ENCODE measurements at regions not wholly inside any gene's neighbourhood (a gene's known extent, or its start where the extent isn't known, plus 50 kb on each side); places are given as distances from the start of the nearest gene placed in this dataset.

- ChIA-PET POLR2A (ENCODE audit: partially characterized antibody) (no interaction called here), CTCF (ENCODE audit: partially characterized antibody) (no interaction called here)
Measured at GRCh38 chr6:80862756-80863155, 756.3 kb downstream of the BCKDHB start.

More at GRCh38 chr6:80862756-80863155, 756.3 kb downstream of the BCKDHB start:
- Histone ChIP-seq H2BK20ac (ENCODE audit: low read length) (no peak overlapping the region), H4K20me1 (replicated peaks in 1 of 2; ENCODE audit: control insufficient read depth in 1 of 2, insufficient read depth in 2 of 2, low read length in 2 of 2) (no peaks in the 10 kb centered on the region), H3K4me3 (ENCODE audit: extremely low read depth in 1 of 4, insufficient read depth in 2 of 4, low read depth in 3 of 4, low read length in 4 of 4) (no peak overlapping the region), H3K4me1 (replicated peaks in 1 of 4; ENCODE audit: control insufficient read depth in 3 of 4, insufficient read depth in 4 of 4, low read length in 3 of 4) (no peaks in the 10 kb centered on the region), H4K5ac (ENCODE audit: insufficient read length, low read depth, low read length) (no peak overlapping the region), H4K91ac (replicated peaks; ENCODE audit: insufficient read length, low read length) (no peak overlapping the region), H2BK5ac (ENCODE audit: low read depth, low read length) (no peak overlapping the region), H3K27me3 (replicated peaks in 1 of 4; ENCODE audit: control insufficient read depth in 3 of 4, extremely low read depth in 1 of 4, insufficient read depth in 3 of 4, low read length in 3 of 4) (no peaks in the 10 kb centered on the region), H3K27ac (ENCODE audit: low read depth, low read length) (no peak overlapping the region), H3K14ac (ENCODE audit: insufficient read length) (no peak overlapping the region), H3K23me2 (ENCODE audit: low read depth, low read length) (no peaks in the 10 kb centered on the region), H3K36me3 (ENCODE audit: control insufficient read depth in 2 of 4, insufficient read depth in 4 of 4, low read length in 3 of 4) (no peaks in the 10 kb centered on the region), H2AK5ac (ENCODE audit: low read depth, low read length) (no peak overlapping the region), H2BK12ac (ENCODE audit: low read depth, low read length) (no peak overlapping the region), H2BK15ac (ENCODE audit: low read length) (no peak overlapping the region), H3K9ac (replicated peaks in 1 of 4; ENCODE audit: extremely low read depth in 1 of 4, low read depth in 3 of 4, low read length in 3 of 4) (no peak overlapping the region), H3K4ac (replicated peaks; ENCODE audit: insufficient read length, low read depth, low read length) (no peak overlapping the region), H4K8ac (ENCODE audit: extremely low read depth, insufficient read depth, low read length) (no peak overlapping the region), H3K4me2 (ENCODE audit: insufficient read depth in 1 of 2, low read depth in 2 of 2, low read length in 2 of 2) (no peak overlapping the region), H3K56ac (replicated peaks; ENCODE audit: insufficient read length, low read depth, low read length) (no peak overlapping the region), H2AFZ (ENCODE audit: low read length) (no peak overlapping the region), H3K23ac (ENCODE audit: insufficient read length) (no peak overlapping the region), H3K9me3 (ENCODE audit: insufficient read depth in 2 of 2, low read depth in 1 of 2, low read length in 1 of 2) (no peaks in the 10 kb centered on the region), H2BK120ac (replicated peaks; ENCODE audit: low read depth, low read length) (no peak overlapping the region), H3K18ac (ENCODE audit: extremely low read depth, low read length) (no peak overlapping the region), H3K79me1 (ENCODE audit: low read depth, low read length) (no peaks in the 10 kb centered on the region), H3K79me2 (ENCODE audit: control insufficient read depth in 1 of 2, insufficient read depth in 2 of 2, low read length in 2 of 2) (no peaks in the 10 kb centered on the region)
- 88% methylated on average over 4 of the region's 4 CpGs; no CpG with 5 or more reads in 1 of the 2 experiments for WGBS, 2 experiments (ENCODE audit: extremely low coverage in 1 of 2, insufficient coverage in 1 of 2, insufficient read length in 1 of 2, insufficient replicate concordance in 2 of 2, low coverage in 1 of 2, low lambda C conversion rate in 2 of 2, missing lambda C conversion rate in 1 of 2)
- no peak for TF ChIP-seq CHD2 (IDR thresholded peaks at IDR 0.05; ENCODE audit: low read length)
- no peak for TF ChIP-seq RAD21 (IDR thresholded peaks at IDR 0.05 in 1 of 2, conservative IDR thresholded peaks at IDR 0.05 in 1 of 2; ENCODE audit: low read depth in 2 of 2, low read length in 2 of 2)
- TF ChIP-seq JUND (IDR thresholded peaks at IDR 0.05; ENCODE audit: low read length), result no peak
- TF ChIP-seq CBX5 (IDR thresholded peaks at IDR 0.05; ENCODE audit: low read depth, low read length), result no peak
- no peak for TF ChIP-seq EZH2 (IDR thresholded peaks at IDR 0.05; ENCODE audit: low read depth, low read length, severe bottlenecking)
- no peak for TF ChIP-seq SUZ12 (IDR thresholded peaks at IDR 0.05; ENCODE audit: low read length)
- no peak for TF ChIP-seq CEBPB (IDR thresholded peaks at IDR 0.05; ENCODE audit: low read depth, low read length)
- FAIRE-seq, result no peak
- no peak for DNase-seq (ENCODE audit: low read depth in 1 of 2, low spot score in 2 of 2)

All from H1 (cell line).